Transverse colon (tissue), 4 donors: ENCODE measurements at regions not wholly inside any gene's neighbourhood (a gene's known extent, or its start where the extent isn't known, plus 50 kb on each side); places are given as distances from the start of the nearest gene placed in this dataset.

Experiments used
- CTCF ChIP-seq, 5 experiments: fragments of 200-600 bp in 3 of 5; fragments of 450-650 bp in 2 of 5; sonication (generic) in 3 of 5; IDR thresholded peaks; 1 replicate in 2 of 5; 2 replicates in 3 of 5; pipeline ENCODE4 v1.5.1; 2016 to 2017; ENCODE audit warnings: antibody characterized with exemption in 5 of 5, inconsistent platforms in 3 of 5, mild to moderate bottlenecking in 2 of 5, moderate library complexity in 1 of 5
- POLR2AphosphoS5 ChIP-seq, 3 donors: sonication (generic); formaldehyde crosslinking; IDR thresholded peaks; one replicate each; pipeline ENCODE4 v1.6.1; 2016; ENCODE audit warnings: antibody characterized with exemption in 3 of 3

DNA sequence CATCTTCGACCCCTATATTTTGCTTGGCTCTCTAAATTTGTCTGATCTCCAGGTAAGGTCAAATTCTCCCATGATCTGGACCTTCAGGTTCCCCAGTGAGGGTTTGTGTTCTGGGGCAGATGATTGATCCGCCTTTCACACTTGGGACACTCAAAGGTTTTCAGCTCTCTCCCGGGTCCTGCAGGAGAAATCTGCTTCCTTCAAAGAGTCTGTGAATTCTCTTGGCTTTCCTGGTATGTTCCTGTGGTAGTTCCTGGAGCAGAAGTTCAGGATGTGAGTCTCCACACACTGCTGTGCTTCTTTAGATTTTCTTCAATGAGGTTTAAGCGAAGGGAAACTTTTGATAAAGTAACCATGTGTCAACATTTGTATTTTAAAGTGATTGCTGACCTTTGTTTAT is 318.0 kb downstream of the TAF11L14 start:
- no peak for TF ChIP-seq POLR2AphosphoS5 (IDR thresholded peaks at IDR 0.05)
- TF ChIP-seq CTCF (IDR thresholded peaks at IDR 0.05): no peak
